Ovary (tissue), 3 donors: ENCODE measurements at regions not wholly inside any gene's neighbourhood (a gene's known extent, or its start where the extent isn't known, plus 50 kb on each side); places are given as distances from the start of the nearest gene placed in this dataset.

Experiments
- EP300 ChIP-seq: sonication (generic); formaldehyde crosslinking; IDR thresholded peaks from one replicate; pipeline ENCODE4 v1.6.1; 2017; ENCODE audit warnings: antibody characterized with exemption
- POLR2A ChIP-seq: fragments of 450-650 bp; IDR thresholded peaks from one replicate; pipeline ENCODE4 v1.6.1; 2017; ENCODE audit warnings: antibody characterized with exemption, mild to moderate bottlenecking, moderate library complexity
- TF ChIP-seq, protein P1 (sequence below), 3 donors: fragments of 450-650 bp in 2 of 3; fragments of 200-600 bp in 1 of 3; IDR thresholded peaks; one replicate each; pipeline versions ENCODE4 v1.5.1 to v1.8.0; 2016 to 2022; ENCODE audit warnings: antibody characterized with exemption in 3 of 3, mild to moderate bottlenecking in 1 of 3
- donor health status: DM: no; HTN: no; CAD: no.

DNA sequence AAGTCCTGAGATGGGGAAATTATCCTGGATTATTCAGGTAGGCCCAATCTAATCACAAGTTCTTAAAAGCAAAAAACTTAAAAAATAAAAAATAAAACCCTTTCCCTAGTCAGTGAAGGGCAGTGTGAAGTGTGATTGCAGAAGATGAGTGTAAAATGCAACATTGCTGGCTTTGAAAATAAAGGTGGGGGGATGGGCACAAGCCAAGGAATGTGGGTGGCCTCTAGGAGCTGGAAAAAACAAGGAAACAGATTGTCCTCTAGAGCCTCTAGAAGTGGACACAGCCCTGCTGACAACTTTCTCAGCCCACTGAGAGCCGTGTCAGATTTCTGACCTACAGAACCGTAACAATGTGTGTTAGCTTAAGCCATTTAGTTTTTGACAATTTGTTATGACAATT is 184.3 kb upstream of the HNRNPA3 start:
- TF ChIP-seq, protein P1, sequence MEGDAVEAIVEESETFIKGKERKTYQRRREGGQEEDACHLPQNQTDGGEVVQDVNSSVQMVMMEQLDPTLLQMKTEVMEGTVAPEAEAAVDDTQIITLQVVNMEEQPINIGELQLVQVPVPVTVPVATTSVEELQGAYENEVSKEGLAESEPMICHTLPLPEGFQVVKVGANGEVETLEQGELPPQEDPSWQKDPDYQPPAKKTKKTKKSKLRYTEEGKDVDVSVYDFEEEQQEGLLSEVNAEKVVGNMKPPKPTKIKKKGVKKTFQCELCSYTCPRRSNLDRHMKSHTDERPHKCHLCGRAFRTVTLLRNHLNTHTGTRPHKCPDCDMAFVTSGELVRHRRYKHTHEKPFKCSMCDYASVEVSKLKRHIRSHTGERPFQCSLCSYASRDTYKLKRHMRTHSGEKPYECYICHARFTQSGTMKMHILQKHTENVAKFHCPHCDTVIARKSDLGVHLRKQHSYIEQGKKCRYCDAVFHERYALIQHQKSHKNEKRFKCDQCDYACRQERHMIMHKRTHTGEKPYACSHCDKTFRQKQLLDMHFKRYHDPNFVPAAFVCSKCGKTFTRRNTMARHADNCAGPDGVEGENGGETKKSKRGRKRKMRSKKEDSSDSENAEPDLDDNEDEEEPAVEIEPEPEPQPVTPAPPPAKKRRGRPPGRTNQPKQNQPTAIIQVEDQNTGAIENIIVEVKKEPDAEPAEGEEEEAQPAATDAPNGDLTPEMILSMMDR (IDR thresholded peaks at IDR 0.05): no peak
- TF ChIP-seq POLR2A (no peak), EP300 (no peak)
